NCI-H226 (cell line): ENCODE measurements at regions not wholly inside any gene's neighbourhood (a gene's known extent, or its start where the extent isn't known, plus 50 kb on each side); places are given as distances from the start of the nearest gene placed in this dataset.

Experiments
- DNase-seq: peaks from one replicate; pipeline ENCODE4 v3.0.0-alpha.2; 2015

DNA sequence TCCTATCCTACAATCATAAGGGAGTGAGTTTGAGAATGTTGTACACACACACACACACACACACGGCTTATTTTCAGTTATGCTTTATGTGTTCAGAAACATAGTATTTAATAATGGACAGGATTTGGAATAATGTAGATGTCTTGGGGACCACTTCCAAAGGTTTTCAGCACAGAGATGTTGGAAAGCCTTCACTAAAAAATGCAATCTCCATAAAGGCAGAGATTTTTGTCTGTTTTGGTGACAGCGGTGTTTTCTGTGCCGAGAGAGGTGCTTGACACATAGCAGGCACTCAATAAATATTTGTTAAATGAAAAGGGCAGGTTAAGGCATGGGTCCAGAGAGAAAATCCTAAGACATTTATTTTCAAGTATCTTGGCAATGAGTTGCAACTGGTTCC, 428.2 kb upstream of the RGMA start:
- no peak for DNase-seq

DNA sequence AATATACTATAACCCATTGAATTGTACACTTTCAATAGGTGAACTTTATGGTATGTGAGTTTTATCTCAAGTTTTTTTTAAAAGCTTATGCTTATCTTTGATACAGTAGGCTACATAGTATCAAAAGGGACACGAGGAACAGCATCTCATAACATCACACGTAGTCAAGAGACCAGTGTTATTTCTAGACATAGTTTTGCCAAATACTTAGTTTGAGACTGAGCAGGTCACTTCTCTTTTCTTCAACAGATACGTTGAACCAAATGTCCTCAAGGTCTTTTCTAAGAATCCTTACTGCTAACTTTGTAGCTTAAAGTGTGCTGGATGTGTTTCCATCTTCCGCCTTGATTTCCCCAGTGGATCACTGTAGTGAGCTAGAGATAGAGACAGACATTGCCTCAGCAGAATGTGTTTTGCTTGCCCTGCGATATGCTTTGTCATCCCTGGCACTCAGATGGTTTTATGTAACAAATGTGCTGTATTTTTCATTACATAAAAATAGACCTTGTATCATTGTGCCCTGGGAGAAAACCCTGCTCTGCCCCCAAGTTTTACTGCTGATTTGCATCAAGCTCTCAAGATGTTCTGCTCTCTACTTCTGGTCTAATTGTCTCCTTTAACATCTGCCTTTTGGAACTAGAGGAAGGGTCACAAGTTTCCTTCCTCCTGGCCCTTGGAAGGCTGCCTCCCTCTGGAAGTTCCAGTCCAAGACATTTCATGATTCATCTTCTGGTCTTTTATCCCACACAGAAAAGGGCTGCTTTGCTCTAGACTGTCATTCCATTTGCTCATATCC, 426.4 kb upstream of the RGMA start:
- DNase-seq: no peak

DNA sequence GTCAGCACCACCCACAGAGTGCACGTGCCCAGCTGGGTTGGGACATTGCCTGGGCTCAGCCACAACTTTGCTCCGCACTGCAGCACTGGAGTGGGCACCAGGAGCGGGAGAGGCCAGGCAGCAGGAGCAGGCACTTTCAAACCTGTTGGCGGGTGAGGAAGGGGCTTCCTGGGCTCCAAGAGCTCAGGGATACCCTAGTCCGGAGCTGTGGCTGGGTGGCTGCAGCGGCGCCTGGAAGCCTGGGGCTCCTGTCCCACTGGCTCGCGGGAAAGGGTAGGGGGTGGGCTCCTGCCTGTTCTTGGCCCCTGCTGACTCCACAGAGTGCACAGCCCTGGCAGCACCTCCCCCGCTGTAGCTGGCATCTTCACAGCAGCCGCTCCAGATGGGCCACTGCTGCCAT, 417.6 kb upstream of the RGMA start:
- DNase-seq: no peak

DNA sequence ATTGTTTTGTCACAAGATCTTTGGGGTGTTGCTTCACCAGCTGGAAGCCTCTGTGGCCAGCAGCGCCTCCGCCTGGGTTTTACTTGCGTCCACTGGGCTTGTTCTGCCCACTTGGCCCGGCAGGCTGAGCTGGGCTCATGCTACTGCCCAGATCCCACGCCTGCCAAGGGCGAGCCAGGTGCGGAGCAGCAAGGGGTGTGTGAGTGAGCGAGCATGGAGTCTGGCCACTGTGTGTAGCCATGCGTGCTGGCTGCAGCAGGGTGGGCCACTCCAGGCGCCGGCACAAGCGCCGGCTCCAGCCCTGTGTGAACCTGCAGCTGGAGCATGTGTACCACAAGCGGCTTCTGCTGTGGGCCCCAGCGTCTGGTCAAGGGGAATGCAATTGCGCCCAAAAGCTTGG, 416.5 kb upstream of the RGMA start:
- no peak for DNase-seq

DNA sequence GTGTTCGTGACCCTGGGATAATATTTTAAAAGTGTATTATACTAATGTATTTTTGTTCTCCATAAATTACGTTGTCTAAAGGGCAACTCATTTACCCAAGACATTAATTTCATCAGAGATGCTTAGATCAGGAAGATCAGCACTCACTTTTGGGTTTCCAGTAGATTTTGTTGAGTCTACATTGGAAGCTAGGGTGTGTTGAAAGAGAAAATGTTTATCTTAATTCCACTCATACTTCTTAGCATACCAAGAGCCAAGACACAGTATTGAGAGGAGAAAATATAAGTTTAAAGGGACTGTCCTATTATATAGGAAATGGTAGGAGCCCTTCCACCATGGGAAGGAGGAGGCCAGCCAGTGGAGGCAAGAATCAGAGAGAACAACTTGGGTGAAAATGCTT, 412.9 kb upstream of the RGMA start:
- DNase-seq: no peak

DNA sequence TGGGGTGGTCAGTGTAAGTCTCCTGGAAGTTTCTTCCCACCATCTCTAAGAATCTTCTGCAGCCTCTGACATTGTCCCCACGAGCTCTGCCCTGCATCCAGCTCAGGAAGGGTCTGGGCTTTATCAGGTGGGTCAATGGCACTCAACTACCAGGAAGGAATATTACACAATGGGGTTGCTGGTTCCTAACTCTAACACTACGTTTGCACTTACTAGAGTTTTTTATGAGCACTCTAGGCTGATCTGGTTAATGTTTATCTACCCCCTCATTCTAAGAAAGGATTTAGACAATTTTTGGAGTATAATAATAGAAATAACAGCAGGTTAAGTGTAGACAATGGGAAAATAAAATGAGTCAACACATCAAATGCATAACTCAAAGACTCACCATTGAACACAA, 411.1 kb upstream of the RGMA start:
- DNase-seq: no peak

DNA sequence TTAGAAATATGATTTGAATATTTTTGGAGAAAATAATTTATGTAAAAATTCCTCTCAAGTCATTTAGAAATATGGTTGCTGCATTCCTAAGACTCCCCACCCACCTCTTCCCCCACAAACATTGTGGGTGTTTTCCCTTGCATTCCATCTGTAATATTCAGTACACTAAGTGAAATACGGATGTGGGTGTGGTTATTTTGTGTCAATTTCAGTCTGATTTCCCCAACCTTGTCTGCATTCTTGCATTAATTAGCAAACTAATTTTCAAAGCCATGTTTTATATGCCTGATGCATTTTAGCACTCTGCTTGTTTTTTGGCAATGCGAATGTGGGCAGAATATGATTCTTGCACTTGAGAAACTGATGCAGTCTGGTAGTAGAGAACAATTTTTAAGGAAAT, 408.3 kb upstream of the RGMA start:
- DNase-seq: no peak

DNA sequence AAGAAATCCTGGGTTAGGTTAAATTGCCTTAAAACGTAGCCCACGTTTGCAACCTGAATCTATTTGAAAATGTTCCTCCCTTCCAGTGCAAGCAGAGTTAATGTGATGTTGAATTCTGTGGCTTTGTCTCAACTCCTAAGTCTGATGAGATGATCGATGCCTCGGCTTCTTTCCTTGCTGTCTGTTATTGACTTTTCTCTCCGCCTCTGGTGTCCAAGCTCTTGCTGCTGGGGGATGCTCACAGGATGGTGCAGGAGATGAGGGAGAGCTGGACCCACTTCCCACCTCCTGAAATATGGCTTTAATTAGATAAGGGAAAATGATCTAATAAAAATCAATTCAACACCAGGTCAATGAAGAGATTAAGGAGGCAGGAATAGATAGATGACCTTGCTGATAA, 407.9 kb upstream of the RGMA start:
- no peak for DNase-seq

DNA sequence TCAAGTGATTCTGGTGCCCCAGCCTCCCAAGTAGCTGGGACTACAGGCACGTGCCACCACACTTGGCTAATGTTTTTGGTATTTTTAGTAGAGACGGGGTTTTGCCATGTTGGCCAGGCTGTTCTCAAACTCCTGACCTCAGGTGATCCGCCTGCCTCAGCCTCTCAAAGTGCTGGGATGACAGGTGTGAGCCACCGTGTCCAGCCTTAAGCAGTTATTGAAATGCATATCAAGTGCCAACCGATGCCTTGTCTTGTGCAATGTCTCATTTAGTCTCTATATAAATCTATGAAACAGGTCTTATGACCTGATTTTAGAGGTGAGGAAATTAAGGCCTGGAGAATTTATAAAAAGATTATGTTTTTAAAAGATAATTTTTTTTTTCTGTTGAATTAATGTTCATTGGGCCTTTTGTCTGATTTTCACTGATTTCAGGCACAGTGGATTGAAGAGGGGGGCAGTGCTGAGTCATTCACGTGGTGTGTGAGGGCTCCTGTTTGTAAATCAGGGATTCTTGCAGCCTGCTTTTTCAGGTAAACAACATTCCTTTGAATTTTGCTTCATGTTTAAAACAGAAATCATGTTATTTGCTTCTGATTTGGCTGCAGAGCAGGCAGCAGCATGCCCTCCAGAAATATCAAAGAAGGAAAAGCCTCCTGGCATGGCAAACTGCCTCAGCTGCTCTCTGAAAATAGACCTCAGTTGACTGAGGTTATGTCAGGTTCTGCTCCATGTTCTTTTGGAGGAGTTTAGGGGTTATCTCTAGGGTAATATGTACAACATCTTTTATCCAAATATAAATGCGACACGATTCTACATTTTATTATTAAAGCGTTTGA, 407.0 kb upstream of the RGMA start:
- DNase-seq: no peak

DNA sequence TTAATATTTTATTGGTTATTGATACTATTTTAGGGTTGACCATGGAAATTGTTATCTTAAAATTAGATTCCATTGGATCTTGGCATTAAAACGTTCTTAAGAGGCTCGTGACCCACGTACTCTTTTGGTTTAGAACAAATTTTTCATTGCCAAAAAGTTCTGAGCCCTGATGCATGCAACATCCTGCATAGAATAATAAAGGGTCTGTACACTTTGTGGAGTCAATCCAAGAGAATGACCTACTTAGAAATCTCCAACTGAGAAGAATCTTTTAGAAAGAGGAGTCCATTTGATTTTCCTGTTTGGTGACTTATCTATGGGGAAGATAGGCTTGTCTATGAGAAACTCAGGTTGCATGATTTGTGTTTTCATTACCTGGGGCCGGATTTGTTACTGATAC, 404.2 kb upstream of the RGMA start:
- no peak for DNase-seq

DNA sequence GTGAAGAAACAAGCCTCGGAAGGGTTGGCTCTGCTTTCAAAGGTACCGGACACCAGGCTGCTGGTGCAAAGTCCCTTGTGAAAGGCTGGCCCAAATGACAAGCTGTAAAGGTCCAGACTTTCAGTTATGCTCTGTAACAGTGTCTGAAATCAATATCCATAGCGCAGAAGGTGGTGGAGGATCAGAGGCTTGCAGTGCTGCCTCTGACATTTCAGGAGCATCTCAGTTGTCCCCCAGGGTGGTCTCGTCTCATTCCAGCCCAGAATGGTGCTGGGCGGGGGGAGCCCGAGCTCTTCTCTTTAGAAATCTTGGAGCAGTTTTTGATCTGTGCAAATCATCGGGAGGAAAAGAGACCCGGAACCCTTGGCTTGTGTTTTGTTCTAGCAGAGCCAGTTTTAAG, 402.3 kb upstream of the RGMA start:
- DNase-seq: no peak

DNA sequence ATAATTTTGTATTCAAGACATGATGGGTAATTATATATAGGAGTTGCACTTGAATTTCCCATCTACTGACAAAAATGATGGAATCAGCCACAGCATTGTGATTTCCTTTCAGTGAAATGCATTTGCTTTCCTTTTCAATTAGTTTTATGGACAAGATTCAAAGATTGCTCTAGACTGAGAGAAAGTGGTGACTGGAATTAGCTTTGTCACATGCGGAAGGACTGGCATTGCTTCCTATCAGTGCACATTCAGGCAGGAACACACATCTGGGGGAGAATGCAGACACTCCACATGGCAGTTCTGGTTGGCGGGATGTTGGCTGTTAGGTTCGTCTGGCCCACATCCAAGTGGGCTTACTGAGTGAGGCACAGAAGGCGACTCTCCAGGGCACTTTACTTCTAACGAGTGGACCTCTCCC, 399.3 kb upstream of the RGMA start:
- no peak for DNase-seq

DNA sequence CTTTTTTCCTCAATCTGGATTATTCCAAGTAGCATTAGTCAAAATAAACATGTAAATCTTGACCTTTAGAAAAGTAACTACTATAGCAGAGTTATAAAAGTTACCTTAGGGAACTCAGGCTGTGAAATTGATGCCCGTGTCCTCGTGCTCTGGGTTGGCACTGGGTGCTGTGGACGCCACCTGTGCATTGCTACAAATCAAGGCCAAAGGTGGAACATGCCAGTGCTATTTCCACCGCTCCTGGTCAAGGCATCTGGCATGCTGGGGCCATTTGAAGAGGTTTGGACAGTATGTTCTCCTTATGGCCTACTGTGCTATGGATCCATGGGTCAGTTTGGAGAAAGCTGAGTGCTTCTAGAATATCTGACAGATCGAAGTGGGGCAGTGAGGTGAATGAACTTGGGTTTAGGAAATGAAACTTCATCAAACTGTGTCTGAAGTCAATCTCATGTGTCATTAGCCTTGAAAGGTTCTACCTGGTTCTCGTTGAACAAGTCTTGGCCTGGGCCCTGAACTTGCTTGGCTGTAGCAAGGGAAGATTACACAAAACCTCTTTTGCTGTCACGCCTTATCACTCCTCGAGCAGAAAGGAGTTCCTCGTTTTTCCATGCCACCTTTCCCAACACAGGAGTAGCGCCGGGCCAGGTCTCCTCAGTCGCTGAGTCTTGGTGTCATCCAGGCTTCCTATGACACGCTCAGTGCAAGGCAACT, 397.6 kb upstream of the RGMA start:
- no peak for DNase-seq

DNA sequence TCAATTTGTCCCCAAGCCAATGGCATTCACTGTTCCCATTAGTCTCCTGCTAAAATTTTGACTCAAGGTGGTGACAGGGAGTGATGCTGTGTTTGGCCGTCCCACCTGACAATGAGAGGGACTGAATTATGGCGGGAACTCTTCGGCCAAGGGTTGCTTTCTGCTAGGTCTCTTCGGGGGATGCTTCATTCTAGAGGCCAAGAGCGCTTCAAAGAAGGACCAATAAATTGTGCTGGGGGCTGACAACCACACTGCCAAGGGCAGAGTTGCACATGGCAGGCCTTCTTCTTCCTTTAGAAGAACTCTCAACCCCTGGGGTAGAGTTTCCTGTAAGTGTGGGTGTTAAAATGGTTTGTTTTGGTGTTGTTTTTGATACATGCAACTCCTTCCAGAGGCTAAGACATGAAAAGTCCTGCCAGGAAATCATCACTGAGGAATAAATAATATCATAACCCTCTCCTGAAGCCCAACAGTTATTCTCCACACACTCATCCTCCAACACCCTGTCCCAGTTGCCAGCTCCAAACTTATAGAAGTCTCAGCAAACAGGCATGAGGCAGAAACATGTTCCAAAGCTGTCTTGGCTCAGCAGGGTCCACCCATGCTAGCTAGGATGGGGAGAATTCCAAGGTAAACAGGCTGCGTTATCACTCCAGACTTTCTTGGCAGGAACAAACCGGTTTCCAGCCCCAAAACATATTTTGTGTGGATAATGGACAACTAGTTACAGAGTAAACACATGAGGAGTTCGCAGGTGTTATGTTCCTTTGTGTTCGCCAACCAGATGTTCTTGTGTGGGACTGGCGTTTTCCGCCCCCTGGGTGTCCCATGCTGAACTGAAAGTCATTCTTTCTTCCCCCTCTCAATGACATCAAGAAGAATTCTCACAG, 396.7 kb upstream of the RGMA start:
- no peak for DNase-seq

DNA sequence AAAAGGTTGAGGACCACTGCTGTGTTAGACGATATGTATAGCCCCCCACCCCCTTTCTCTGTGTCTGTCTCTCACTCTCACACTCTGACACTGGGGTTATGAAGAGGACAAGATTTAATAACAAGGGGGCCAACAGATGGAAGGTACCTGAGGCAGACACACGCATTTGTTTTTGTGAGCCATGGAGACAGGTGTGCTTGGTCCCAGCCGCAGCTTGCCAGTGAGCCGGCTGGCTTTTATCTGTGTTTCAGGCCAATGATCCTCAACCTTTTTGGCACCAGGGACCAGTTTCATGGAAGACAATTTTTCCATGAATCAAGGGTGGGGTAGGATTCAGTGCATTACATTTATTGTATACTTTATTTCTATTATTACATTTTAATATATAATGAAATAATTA, 394.9 kb upstream of the RGMA start:
- no peak for DNase-seq

DNA sequence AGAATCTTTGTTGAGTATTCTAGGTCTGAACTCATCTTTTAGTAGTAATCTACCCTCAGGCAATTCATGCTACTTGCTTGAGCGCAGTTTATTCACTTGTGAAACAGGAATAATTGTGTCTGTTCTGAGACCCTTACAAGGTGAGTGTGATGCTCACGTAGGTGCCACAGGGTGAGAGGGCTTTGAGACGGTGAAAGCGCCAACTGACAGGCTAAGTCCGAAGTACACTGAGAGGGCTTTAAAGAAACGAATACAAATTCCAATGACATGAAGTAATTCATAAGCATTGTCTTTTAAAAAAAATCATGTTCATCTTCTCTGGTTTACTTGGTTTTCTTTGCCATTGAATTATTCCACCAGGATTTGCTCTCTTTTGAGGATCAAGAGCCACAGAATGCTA, 393.7 kb upstream of the RGMA start:
- no peak for DNase-seq

DNA sequence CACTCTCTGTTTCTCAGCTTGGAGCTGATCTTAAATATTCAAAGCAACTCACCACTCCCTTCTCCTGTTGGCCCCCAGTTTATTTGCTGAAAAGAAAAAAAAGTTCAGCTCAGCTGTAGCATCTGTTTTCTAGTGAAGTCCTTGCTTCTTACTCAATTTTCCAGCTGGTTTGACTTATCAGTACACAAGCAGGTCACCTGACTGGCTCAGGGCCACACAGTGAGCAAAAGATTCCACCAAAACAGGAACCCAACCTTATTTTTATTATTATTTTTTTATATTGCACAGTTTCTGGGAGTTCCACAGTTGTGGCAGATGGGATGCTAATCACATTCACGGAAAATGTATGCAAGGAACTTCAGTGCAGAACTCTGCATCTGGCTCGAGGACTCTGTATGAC, 390.7 kb upstream of the RGMA start:
- DNase-seq: no peak

DNA sequence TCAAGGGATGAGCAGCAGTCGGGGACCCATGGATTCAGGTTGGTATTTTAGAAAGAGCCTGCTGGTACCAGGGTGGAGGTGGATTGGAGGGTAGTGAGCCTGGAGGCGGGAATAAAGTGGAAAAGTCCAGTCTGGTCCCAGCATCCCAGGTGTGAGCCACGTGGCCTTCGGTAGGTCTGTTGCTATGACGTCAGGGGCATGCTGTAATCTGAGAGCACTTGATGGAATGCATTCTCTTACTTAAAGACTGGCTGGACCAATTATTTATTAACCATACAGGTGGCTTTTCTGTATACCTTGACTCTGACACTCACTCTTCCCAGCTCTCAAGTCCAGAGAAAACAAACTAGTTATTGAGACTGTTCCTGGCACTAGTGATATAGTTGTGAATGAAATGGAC, 389.9 kb upstream of the RGMA start:
- DNase-seq: no peak

DNA sequence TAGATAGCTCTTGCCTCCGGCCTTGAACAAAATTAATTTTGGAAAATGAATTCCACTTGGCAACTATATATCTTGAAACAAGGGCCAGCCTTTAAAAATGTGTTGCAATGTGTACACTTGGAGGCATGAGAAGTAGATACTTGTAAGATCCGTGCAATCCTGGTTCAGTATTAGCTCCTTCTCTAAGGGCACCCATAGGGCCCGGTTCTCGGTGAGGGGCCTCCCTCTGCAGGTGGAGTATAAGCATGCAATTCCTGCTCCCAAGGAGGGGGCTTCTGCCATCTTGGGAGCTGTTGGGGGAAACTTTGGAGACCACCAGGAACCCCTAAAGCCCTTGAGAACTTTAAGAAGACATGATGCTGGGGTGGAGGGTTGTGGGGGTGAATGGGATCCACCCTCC, 388.7 kb upstream of the RGMA start:
- no peak for DNase-seq

DNA sequence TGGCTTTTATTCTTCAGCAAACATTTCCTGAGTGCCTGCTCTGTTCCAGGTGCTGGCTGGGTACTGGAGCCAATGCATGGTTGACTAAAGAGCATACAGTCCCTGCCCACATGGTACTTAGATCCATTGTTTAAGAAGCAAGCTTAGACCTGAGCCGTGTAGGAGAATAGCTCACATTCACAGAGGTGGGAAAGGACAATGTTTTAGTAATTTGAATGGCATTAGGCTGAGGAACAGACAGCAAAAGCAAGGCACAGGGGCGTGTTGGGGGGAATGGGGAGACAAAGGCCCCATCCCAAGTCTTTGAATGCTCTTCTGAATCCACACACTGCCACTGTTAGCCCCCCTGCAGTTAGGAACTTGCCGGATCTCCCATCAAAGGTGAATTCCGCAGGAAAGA, 388.2 kb upstream of the RGMA start:
- DNase-seq: no peak

DNA sequence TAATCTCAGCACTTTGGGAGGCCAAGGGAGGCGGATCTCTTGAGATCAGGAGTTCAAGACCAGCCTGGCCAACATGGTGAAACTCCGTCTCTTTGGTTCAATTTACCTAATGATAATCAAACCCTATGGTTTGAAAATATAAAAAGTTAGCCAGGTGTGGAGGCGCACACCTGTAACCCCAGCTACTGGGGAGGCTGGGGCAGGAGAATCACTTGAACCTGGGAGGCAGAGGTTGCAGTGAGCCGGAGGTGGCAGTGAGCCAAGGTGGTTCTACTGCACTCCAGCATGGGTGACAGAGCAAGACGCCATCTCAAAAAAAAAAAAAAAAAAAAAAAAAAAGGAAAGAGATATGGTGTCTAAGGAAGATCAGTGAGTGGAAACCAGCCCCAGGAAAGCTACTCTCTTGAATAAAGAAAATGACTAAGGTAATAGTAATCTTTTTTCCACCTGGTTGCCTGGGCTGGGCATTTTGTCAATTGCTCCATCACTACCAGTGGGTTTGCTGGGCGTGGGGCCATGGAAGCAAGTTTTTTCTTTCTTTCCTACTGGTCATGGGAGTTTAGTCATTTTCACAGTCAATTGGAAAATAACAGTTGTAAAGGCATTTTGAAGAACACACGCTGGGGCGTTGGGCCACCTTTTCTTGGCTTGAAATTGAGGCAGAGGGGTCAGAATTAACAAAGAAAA, 387.6 kb upstream of the RGMA start:
- DNase-seq: no peak

DNA sequence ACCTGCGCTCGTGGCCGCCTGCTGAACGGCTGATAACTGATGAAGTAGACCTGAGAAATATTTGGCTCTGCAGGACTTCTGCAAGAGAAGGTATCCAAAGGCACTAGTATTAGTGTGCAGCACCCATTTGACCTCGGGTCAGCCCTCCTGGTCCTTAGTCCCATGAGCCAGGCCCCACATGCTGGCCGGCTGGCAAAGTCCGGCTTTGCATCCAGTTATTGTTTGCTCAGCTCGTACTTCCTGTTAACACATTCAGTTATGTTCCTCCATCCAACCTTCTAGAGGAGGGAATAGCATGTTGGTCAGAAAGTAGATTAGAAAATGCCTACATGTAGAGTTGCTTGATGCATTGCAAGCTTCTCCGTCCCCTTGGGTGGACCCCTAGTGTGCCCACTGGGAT, 385.7 kb upstream of the RGMA start:
- no peak for DNase-seq
